SK-N-SH treated with all-trans-retinoic acid at 6 μM for 48 hours (cell line): ENCODE measurements at regions not wholly inside any gene's neighbourhood (a gene's known extent, or its start where the extent isn't known, plus 50 kb on each side); places are given as distances from the start of the nearest gene placed in this dataset.
A peak's percentile ranks its signal among the peaks of the same experiment; 100 is the strongest.

Experiments used
- ATAC-seq: fragments of 200-7000 bp; cut with Tn5 transposase; 3 replicates; pipeline ENCODE4 v1.9.1; 2020; ENCODE audit warnings: mild to moderate bottlenecking, moderate library complexity
- ARNTL ChIP-seq: fragments of 450-650 bp; formaldehyde crosslinking; IDR thresholded peaks from 2 replicates; pipeline ENCODE4 v1.5.0; 2020; ENCODE audit warnings: low read depth, mild to moderate bottlenecking, moderate library complexity, borderline replicate concordance
- BACH2 ChIP-seq: fragments of 250-450 bp; sonication (Bioruptor Pico); IDR thresholded peaks from 2 replicates; pipeline ENCODE4 v1.9.0; 2021; ENCODE audit warnings: mild to moderate bottlenecking, borderline replicate concordance
- CSDC2 ChIP-seq: fragments of 250-450 bp; sonication (Bioruptor Pico); IDR thresholded peaks from 2 replicates; pipeline ENCODE4 v1.5.0; 2020; ENCODE audit warnings: mild to moderate bottlenecking, moderate library complexity
- CSRNP3 ChIP-seq: fragments of 250-450 bp; sonication (Bioruptor Pico); IDR thresholded peaks from 2 replicates; pipeline ENCODE4 v1.5.1; 2021; ENCODE audit warnings: mild to moderate bottlenecking, moderate library complexity
- ESRRG ChIP-seq: fragments of 250-450 bp; sonication (Bioruptor Pico); IDR thresholded peaks from 2 replicates; pipeline ENCODE4 v1.6.1; 2021; ENCODE audit warnings: mild to moderate bottlenecking
- GLIS3 ChIP-seq: fragments of 250-450 bp; sonication (Bioruptor Pico); IDR thresholded peaks from 2 replicates; pipeline ENCODE4 v1.5.0; 2020; ENCODE audit warnings: mild to moderate bottlenecking, moderate library complexity
- ISL1 ChIP-seq: fragments of 250-450 bp; sonication (Bioruptor Pico); IDR thresholded peaks from 2 replicates; pipeline ENCODE4 v2.1.2; 2022; ENCODE audit warnings: mild to moderate bottlenecking, moderate library complexity
- OSR1 ChIP-seq: fragments of 250-450 bp; sonication (Bioruptor Pico); IDR thresholded peaks from 2 replicates; pipeline ENCODE4 v1.8.0; 2022; ENCODE audit warnings: moderate library complexity, mild to moderate bottlenecking, inconsistent platforms
- POU6F1 ChIP-seq: fragments of 250-450 bp; sonication (Bioruptor Pico); IDR thresholded peaks from 2 replicates; pipeline ENCODE4 v1.8.0; 2021; ENCODE audit warnings: low read depth, mild to moderate bottlenecking, moderate library complexity, borderline replicate concordance
- RARB ChIP-seq: fragments of 250-450 bp; sonication (Bioruptor Pico); IDR thresholded peaks from 2 replicates; pipeline ENCODE4 v1.8.0; 2021; ENCODE audit warnings: mild to moderate bottlenecking, moderate library complexity
- SNAI2 ChIP-seq: fragments of 250-450 bp; sonication (Bioruptor Pico); IDR thresholded peaks from 2 replicates; pipeline ENCODE4 v1.5.0; 2020; ENCODE audit warnings: mild to moderate bottlenecking, moderate library complexity
- TCF4 ChIP-seq: fragments of 250-450 bp; sonication (Bioruptor Pico); IDR thresholded peaks from 2 replicates; pipeline ENCODE4 v1.8.0; 2021; ENCODE audit warnings: mild to moderate bottlenecking, moderate library complexity, borderline replicate concordance
- TOX ChIP-seq: fragments of 250-450 bp; sonication (Bioruptor Pico); IDR thresholded peaks from 2 replicates; pipeline ENCODE4 v1.8.0; 2021; ENCODE audit warnings: mild to moderate bottlenecking, moderate library complexity, borderline replicate concordance
- TSHZ2 ChIP-seq: fragments of 250-450 bp; sonication (Bioruptor Pico); IDR thresholded peaks from 2 replicates; pipeline ENCODE4 v1.5.0; 2020; ENCODE audit warnings: mild to moderate bottlenecking, moderate library complexity
- ZC3H10 ChIP-seq: fragments of 250-450 bp; sonication (Bioruptor Pico); IDR thresholded peaks from 2 replicates; pipeline ENCODE4 v1.5.1; 2021; ENCODE audit warnings: mild to moderate bottlenecking, moderate library complexity
- ZFP3 ChIP-seq: fragments of 250-450 bp; sonication (Bioruptor Pico); IDR thresholded peaks from 2 replicates; pipeline ENCODE4 v1.5.0; 2020; ENCODE audit warnings: mild to moderate bottlenecking, moderate library complexity
- ZFP30 ChIP-seq: fragments of 450-650 bp; formaldehyde crosslinking; IDR thresholded peaks from 2 replicates; pipeline ENCODE4 v1.5.0; 2022; ENCODE audit warnings: mild to moderate bottlenecking, moderate library complexity
- ZNF565 ChIP-seq: fragments of 450-650 bp; formaldehyde crosslinking; conservative IDR thresholded peaks from 2 replicates; pipeline ENCODE4 v1.5.0; 2020; ENCODE audit warnings: low read depth, mild to moderate bottlenecking, moderate library complexity
- ZNF70 ChIP-seq: fragments of 450-650 bp; formaldehyde crosslinking; IDR thresholded peaks from 2 replicates; pipeline ENCODE4 v1.5.0; 2020; ENCODE audit warnings: mild to moderate bottlenecking, moderate library complexity
- TF ChIP-seq, protein P1 (sequence below): fragments of 250-450 bp; sonication (Bioruptor Pico); IDR thresholded peaks from 2 replicates; pipeline ENCODE4 v1.8.0; 2020; ENCODE audit warnings: mild to moderate bottlenecking, moderate library complexity, borderline replicate concordance
- TF ChIP-seq, protein P2 (sequence below): fragments of 250-450 bp; sonication (Bioruptor Pico); IDR thresholded peaks from 2 replicates; pipeline ENCODE4 v1.5.1; 2020; ENCODE audit warnings: low read depth, mild to moderate bottlenecking, moderate library complexity

- TF ChIP-seq CSRNP3 (CRISPR knock-in tag) = no peak
- no peak for TF ChIP-seq ISL1
- ATAC-seq = peak; percentile 75
Observed at GRCh38 chr2:118654945-118655344, 192.5 kb downstream of the EN1 start.

DNA sequence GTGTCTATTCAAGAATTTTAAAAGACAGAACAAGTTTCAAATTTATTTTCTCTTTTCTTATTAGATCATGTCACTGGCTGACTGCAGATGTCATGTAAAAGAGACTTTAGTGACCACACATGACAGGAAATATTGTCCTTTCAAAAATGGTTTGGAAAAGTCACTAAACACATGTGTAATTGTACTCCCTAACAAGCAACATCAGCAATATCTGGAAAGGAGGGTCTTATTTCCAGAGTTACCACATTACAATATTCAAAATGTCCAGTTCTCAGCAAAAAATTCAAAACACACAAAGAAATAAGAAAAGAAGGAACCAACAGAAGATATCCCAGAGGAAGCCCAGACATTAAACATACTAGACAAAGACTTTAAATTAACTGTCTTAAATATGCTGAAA, 197.1 kb downstream of the EN1 start:
- ATAC-seq = no peak
- TF ChIP-seq GLIS3 (CRISPR knock-in tag) = no peak
- no peak for TF ChIP-seq OSR1 (CRISPR knock-in tag)
- no peak for TF ChIP-seq ZNF565 (CRISPR knock-in tag)
- TF ChIP-seq TOX = no peak
- TF ChIP-seq ZC3H10 (CRISPR knock-in tag) = no peak
- no peak for TF ChIP-seq ZNF70
- TF ChIP-seq RARB (CRISPR knock-in tag) = no peak
- no peak for TF ChIP-seq ISL1
- TF ChIP-seq, protein P1, sequence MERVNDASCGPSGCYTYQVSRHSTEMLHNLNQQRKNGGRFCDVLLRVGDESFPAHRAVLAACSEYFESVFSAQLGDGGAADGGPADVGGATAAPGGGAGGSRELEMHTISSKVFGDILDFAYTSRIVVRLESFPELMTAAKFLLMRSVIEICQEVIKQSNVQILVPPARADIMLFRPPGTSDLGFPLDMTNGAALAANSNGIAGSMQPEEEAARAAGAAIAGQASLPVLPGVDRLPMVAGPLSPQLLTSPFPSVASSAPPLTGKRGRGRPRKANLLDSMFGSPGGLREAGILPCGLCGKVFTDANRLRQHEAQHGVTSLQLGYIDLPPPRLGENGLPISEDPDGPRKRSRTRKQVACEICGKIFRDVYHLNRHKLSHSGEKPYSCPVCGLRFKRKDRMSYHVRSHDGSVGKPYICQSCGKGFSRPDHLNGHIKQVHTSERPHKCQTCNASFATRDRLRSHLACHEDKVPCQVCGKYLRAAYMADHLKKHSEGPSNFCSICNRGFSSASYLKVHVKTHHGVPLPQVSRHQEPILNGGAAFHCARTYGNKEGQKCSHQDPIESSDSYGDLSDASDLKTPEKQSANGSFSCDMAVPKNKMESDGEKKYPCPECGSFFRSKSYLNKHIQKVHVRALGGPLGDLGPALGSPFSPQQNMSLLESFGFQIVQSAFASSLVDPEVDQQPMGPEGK (CRISPR knock-in tag) = no peak
- no peak for TF ChIP-seq ZFP3 (CRISPR knock-in tag)
- TF ChIP-seq ESRRG (CRISPR knock-in tag) = no peak

- ATAC-seq = no peak
- TF ChIP-seq TSHZ2 (no peak), ZFP3 (CRISPR knock-in tag) (no peak), BACH2 (CRISPR knock-in tag) (no peak), ESRRG (CRISPR knock-in tag) (no peak), POU6F1 (CRISPR knock-in tag) (no peak), ZFP30 (CRISPR knock-in tag) (no peak), CSDC2 (CRISPR knock-in tag) (no peak), ARNTL (CRISPR knock-in tag) (no peak), GLIS3 (CRISPR knock-in tag) (no peak), SNAI2 (CRISPR knock-in tag) (no peak)
- TF ChIP-seq, protein P2, sequence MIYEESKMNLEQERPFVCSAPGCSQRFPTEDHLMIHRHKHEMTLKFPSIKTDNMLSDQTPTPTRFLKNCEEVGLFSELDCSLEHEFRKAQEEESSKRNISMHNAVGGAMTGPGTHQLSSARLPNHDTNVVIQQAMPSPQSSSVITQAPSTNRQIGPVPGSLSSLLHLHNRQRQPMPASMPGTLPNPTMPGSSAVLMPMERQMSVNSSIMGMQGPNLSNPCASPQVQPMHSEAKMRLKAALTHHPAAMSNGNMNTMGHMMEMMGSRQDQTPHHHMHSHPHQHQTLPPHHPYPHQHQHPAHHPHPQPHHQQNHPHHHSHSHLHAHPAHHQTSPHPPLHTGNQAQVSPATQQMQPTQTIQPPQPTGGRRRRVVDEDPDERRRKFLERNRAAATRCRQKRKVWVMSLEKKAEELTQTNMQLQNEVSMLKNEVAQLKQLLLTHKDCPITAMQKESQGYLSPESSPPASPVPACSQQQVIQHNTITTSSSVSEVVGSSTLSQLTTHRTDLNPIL = no peak
- TF ChIP-seq, all 23 proteins: peak for 0
Observed at GRCh38 chr2:118645876-118646275, 201.6 kb downstream of the EN1 start.

DNA sequence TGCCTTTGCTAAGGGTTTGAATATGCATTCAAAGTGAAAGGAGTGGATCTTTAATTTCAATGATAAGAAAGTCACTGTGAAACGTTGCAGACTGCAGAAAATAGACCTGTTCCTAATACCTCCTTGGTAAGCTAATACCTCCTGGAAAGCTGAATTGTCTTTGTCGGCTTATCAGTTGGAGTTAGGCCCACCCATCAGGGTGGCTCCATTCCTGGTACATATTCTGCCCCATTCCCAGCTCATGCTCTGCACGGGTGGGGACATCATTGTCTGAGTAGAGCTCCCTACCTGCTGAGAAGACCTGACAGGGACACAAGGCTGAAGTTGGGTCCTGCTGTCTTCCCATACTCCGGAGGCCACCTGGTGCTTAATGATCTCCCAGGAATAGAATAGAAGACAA, 203.3 kb downstream of the EN1 start:
- TF ChIP-seq TCF4 (no peak), CSRNP3 (CRISPR knock-in tag) (no peak), RARB (CRISPR knock-in tag) (no peak), POU6F1 (CRISPR knock-in tag) (no peak), GLIS3 (CRISPR knock-in tag) (no peak), SNAI2 (CRISPR knock-in tag) (no peak), TOX (no peak), ZNF565 (CRISPR knock-in tag) (no peak), ISL1 (no peak), OSR1 (CRISPR knock-in tag) (no peak)
- no peak for ATAC-seq
